ENCODE measurements at regions not wholly inside any gene's neighbourhood (a gene's known extent, or its start where the extent isn't known, plus 50 kb on each side); places are given as distances from the start of the nearest gene placed in this dataset.

GRCh38 chr5:89129941-89130340 lies 247.0 kb upstream of the MEF2C start:
- TF ChIP-seq CTCF (conservative IDR thresholded peaks at IDR 0.05; ENCODE audit: low read depth, low read length): no peak
- TF ChIP-seq EZH2 (IDR thresholded peaks at IDR 0.05; ENCODE audit: low read length, unreplicated experiment): no peak
- no peak for TF ChIP-seq EZH2phosphoT487 (IDR thresholded peaks at IDR 0.05; ENCODE audit: borderline replicate concordance, low read length)

All from PC-3 (cell line).